HepG2 (cell line): ENCODE measurements at regions not wholly inside any gene's neighbourhood (a gene's known extent, or its start where the extent isn't known, plus 50 kb on each side); places are given as distances from the start of the nearest gene placed in this dataset.

ENCODE experiments used
- FOXC1 ChIP-seq: sonication (generic); formaldehyde crosslinking; IDR thresholded peaks from 2 replicates; pipeline ENCODE4 v1.8.0; 2022; ENCODE audit warnings: mild to moderate bottlenecking, missing genetic modification reagents, borderline replicate concordance
- NR2C2 ChIP-seq: sonication (generic); formaldehyde crosslinking; IDR thresholded peaks from 2 replicates; pipeline ENCODE4 v1.4.0; 2020; ENCODE audit warnings: missing genetic modification reagents, mild to moderate bottlenecking, moderate library complexity, borderline replicate concordance
- POLR2AphosphoS5 ChIP-seq: IDR thresholded peaks from 2 replicates; pipeline ENCODE4 v1.6.1; 2012; ENCODE audit warnings: low read depth, low read length
- RBM22 ChIP-seq: fragments of 200-400 bp; formaldehyde crosslinking; optimal IDR thresholded peaks from 2 replicates; pipeline ENCODE3; 2017; ENCODE audit warnings: mild to moderate bottlenecking, low read length, moderate library complexity
- TAF15 ChIP-seq: fragments of 200-400 bp; formaldehyde crosslinking; IDR thresholded peaks from one replicate; pipeline ENCODE4 v1.6.1; 2018; ENCODE audit warnings: mild to moderate bottlenecking, low read depth, low read length; ENCODE audit not compliant: poor library complexity, severe bottlenecking
- TEAD3 ChIP-seq: optimal IDR thresholded peaks from 2 replicates; pipeline ENCODE3; 2016; ENCODE audit warnings: borderline replicate concordance
- ZNF24 ChIP-seq: fragments of 450-650 bp; IDR thresholded peaks from 2 replicates; pipeline ENCODE4 v1.6.1; 2017; ENCODE audit warnings: antibody characterized with exemption, mild to moderate bottlenecking
- TF ChIP-seq, protein P1 (sequence below): sonication (generic); formaldehyde crosslinking; IDR thresholded peaks from 2 replicates; pipeline ENCODE4 v1.5.0; 2020; ENCODE audit warnings: mild to moderate bottlenecking, missing genetic modification reagents, moderate library complexity
- TF ChIP-seq, protein P2 (sequence below): sonication (generic); formaldehyde crosslinking; IDR thresholded peaks from 2 replicates; pipeline ENCODE4 v1.4.0; 2020; ENCODE audit warnings: missing genetic modification reagents, borderline replicate concordance
- TF ChIP-seq, protein P3 (sequence below), 2 experiments: sonication (generic) in 1 of 2; formaldehyde crosslinking in 1 of 2; IDR thresholded peaks; 2 replicates each; pipeline versions ENCODE4 v1.5.1 to v1.6.1; 2011 to 2020; ENCODE audit warnings: borderline replicate concordance in 1 of 2, low read depth in 1 of 2, low read length in 1 of 2, mild to moderate bottlenecking in 1 of 2, missing genetic modification reagents in 1 of 2, moderate library complexity in 1 of 2
- TF ChIP-seq, protein P4 (sequence below): sonication (generic); formaldehyde crosslinking; IDR thresholded peaks from 2 replicates; pipeline ENCODE4 v1.9.0; 2021; ENCODE audit warnings: missing genetic modification reagents, borderline replicate concordance
- TF ChIP-seq, protein P5 (sequence below): sonication (generic); formaldehyde crosslinking; IDR thresholded peaks from 2 replicates; pipeline ENCODE4 v1.4.0; 2020; ENCODE audit warnings: missing genetic modification reagents, borderline replicate concordance
- TF ChIP-seq, protein P6 (sequence below): sonication (generic); formaldehyde crosslinking; conservative IDR thresholded peaks from 2 replicates; pipeline ENCODE4 v1.8.0; 2022; ENCODE audit warnings: low read depth, missing genetic modification reagents

DNA sequence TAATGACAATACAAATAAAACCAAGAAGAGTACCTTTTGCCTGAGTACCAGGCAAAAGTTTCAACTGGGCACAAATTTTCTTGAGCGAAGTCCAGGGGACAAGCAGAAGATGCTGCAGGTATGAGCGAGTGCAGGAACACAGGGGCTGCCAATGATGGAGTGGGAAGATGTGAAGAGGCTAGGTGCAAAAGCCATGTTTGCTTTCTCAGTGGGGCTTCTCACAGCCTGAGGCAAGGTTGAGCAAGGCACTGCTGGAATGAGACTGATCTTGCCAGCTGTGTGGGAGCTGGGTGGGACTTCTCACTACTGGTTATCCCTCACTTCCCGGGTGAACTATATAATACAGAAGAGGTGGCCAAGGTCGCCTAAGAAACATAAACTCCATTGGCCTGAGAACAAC, 1200.7 kb downstream of the SLITRK1 start:
- TF ChIP-seq TAF15 (no peak), TEAD3 (no peak), FOXC1 (CRISPR knock-in tag) (no peak), ZNF24 (no peak), NR2C2 (CRISPR knock-in tag) (no peak), RBM22 (no peak), POLR2AphosphoS5 (no peak)
- TF ChIP-seq, protein P1, sequence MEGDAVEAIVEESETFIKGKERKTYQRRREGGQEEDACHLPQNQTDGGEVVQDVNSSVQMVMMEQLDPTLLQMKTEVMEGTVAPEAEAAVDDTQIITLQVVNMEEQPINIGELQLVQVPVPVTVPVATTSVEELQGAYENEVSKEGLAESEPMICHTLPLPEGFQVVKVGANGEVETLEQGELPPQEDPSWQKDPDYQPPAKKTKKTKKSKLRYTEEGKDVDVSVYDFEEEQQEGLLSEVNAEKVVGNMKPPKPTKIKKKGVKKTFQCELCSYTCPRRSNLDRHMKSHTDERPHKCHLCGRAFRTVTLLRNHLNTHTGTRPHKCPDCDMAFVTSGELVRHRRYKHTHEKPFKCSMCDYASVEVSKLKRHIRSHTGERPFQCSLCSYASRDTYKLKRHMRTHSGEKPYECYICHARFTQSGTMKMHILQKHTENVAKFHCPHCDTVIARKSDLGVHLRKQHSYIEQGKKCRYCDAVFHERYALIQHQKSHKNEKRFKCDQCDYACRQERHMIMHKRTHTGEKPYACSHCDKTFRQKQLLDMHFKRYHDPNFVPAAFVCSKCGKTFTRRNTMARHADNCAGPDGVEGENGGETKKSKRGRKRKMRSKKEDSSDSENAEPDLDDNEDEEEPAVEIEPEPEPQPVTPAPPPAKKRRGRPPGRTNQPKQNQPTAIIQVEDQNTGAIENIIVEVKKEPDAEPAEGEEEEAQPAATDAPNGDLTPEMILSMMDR (CRISPR knock-in tag): no peak
- TF ChIP-seq, protein P2, sequence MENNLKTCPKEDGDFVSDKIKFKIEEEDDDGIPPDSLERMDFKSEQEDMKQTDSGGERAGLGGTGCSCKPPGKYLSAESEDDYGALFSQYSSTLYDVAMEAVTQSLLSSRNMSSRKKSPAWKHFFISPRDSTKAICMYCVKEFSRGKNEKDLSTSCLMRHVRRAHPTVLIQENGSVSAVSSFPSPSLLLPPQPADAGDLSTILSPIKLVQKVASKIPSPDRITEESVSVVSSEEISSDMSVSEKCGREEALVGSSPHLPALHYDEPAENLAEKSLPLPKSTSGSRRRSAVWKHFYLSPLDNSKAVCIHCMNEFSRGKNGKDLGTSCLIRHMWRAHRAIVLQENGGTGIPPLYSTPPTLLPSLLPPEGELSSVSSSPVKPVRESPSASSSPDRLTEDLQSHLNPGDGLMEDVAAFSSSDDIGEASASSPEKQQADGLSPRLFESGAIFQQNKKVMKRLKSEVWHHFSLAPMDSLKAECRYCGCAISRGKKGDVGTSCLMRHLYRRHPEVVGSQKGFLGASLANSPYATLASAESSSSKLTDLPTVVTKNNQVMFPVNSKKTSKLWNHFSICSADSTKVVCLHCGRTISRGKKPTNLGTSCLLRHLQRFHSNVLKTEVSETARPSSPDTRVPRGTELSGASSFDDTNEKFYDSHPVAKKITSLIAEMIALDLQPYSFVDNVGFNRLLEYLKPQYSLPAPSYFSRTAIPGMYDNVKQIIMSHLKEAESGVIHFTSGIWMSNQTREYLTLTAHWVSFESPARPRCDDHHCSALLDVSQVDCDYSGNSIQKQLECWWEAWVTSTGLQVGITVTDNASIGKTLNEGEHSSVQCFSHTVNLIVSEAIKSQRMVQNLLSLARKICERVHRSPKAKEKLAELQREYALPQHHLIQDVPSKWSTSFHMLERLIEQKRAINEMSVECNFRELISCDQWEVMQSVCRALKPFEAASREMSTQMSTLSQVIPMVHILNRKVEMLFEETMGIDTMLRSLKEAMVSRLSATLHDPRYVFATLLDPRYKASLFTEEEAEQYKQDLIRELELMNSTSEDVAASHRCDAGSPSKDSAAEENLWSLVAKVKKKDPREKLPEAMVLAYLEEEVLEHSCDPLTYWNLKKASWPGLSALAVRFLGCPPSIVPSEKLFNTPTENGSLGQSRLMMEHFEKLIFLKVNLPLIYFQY (CRISPR knock-in tag): no peak
- TF ChIP-seq, protein P3, sequence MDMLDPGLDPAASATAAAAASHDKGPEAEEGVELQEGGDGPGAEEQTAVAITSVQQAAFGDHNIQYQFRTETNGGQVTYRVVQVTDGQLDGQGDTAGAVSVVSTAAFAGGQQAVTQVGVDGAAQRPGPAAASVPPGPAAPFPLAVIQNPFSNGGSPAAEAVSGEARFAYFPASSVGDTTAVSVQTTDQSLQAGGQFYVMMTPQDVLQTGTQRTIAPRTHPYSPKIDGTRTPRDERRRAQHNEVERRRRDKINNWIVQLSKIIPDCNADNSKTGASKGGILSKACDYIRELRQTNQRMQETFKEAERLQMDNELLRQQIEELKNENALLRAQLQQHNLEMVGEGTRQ (IDR thresholded peaks at IDR 0.05; ENCODE audit: low read depth, low read length): no peak
- TF ChIP-seq, protein P3 (CRISPR knock-in tag; IDR thresholded peaks at IDR 0.05; ENCODE audit: borderline replicate concordance): no peak
- TF ChIP-seq, protein P4, sequence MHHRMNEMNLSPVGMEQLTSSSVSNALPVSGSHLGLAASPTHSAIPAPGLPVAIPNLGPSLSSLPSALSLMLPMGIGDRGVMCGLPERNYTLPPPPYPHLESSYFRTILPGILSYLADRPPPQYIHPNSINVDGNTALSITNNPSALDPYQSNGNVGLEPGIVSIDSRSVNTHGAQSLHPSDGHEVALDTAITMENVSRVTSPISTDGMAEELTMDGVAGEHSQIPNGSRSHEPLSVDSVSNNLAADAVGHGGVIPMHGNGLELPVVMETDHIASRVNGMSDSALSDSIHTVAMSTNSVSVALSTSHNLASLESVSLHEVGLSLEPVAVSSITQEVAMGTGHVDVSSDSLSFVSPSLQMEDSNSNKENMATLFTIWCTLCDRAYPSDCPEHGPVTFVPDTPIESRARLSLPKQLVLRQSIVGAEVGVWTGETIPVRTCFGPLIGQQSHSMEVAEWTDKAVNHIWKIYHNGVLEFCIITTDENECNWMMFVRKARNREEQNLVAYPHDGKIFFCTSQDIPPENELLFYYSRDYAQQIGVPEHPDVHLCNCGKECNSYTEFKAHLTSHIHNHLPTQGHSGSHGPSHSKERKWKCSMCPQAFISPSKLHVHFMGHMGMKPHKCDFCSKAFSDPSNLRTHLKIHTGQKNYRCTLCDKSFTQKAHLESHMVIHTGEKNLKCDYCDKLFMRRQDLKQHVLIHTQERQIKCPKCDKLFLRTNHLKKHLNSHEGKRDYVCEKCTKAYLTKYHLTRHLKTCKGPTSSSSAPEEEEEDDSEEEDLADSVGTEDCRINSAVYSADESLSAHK: no peak
- TF ChIP-seq, protein P5, sequence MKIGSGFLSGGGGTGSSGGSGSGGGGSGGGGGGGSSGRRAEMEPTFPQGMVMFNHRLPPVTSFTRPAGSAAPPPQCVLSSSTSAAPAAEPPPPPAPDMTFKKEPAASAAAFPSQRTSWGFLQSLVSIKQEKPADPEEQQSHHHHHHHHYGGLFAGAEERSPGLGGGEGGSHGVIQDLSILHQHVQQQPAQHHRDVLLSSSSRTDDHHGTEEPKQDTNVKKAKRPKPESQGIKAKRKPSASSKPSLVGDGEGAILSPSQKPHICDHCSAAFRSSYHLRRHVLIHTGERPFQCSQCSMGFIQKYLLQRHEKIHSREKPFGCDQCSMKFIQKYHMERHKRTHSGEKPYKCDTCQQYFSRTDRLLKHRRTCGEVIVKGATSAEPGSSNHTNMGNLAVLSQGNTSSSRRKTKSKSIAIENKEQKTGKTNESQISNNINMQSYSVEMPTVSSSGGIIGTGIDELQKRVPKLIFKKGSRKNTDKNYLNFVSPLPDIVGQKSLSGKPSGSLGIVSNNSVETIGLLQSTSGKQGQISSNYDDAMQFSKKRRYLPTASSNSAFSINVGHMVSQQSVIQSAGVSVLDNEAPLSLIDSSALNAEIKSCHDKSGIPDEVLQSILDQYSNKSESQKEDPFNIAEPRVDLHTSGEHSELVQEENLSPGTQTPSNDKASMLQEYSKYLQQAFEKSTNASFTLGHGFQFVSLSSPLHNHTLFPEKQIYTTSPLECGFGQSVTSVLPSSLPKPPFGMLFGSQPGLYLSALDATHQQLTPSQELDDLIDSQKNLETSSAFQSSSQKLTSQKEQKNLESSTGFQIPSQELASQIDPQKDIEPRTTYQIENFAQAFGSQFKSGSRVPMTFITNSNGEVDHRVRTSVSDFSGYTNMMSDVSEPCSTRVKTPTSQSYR: no peak
- TF ChIP-seq, protein P6, sequence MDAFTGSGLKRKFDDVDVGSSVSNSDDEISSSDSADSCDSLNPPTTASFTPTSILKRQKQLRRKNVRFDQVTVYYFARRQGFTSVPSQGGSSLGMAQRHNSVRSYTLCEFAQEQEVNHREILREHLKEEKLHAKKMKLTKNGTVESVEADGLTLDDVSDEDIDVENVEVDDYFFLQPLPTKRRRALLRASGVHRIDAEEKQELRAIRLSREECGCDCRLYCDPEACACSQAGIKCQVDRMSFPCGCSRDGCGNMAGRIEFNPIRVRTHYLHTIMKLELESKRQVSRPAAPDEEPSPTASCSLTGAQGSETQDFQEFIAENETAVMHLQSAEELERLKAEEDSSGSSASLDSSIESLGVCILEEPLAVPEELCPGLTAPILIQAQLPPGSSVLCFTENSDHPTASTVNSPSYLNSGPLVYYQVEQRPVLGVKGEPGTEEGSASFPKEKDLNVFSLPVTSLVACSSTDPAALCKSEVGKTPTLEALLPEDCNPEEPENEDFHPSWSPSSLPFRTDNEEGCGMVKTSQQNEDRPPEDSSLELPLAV: no peak
